Nephron (organoid): ENCODE measurements at regions not wholly inside any gene's neighbourhood (a gene's known extent, or its start where the extent isn't known, plus 50 kb on each side); places are given as distances from the start of the nearest gene placed in this dataset.

ENCODE experiments used
- H3K27ac Mint-ChIP-seq, 3 experiments: 2 replicates each; pipeline ENCODE4 v1.8.0; 2020; ENCODE audit warnings: mixed read lengths in 3 of 3, mild to moderate bottlenecking in 2 of 3, moderate library complexity in 1 of 3
- H3K27me3 Mint-ChIP-seq: 2 replicates; pipeline ENCODE4 v1.8.0; 2021; ENCODE audit warnings: low read depth, mild to moderate bottlenecking, moderate library complexity, mixed read lengths
- H3K36me3 Mint-ChIP-seq: 2 replicates; pipeline ENCODE4 v1.8.0; 2020; ENCODE audit warnings: low read depth, mixed read lengths
- H3K4me1 Mint-ChIP-seq: 2 replicates; pipeline ENCODE4 v1.8.0; 2020; ENCODE audit warnings: mixed read lengths
- H3K4me3 Mint-ChIP-seq, 3 experiments: 2 replicates each; pipeline ENCODE4 v1.8.0; 2020; ENCODE audit warnings: mild to moderate bottlenecking in 3 of 3, mixed read lengths in 3 of 3, moderate library complexity in 2 of 3
- H3K9me3 Mint-ChIP-seq: 2 replicates; pipeline ENCODE4 v1.8.0; 2020; ENCODE audit warnings: mixed read lengths
- CTCF ChIP-seq, 3 experiments: fragments of 200-600 bp; sonication (generic); IDR thresholded peaks; one replicate each; pipeline ENCODE4 v1.5.0; 2021; ENCODE audit warnings: antibody characterized with exemption in 3 of 3; ENCODE audit not compliant: unreplicated experiment in 3 of 3

- Mint-ChIP-seq H3K4me1 (no peaks in the 10 kb centered on the region), H3K4me3 (no peak overlapping the region), H3K36me3 (no peaks in the 10 kb centered on the region), H3K27me3 (peaks cover 4% of the 10 kb centered on the region), H3K9me3 (no peaks in the 10 kb centered on the region), H3K27ac (no peak overlapping the region)
- TF ChIP-seq CTCF (IDR thresholded peaks at IDR 0.05; ENCODE audit: unreplicated experiment in 3 of 3), result no peak
Measured at GRCh38 chr2:139742216-139743172, 962.3 kb upstream of the NXPH2 start.

- Mint-ChIP-seq H3K27ac (no peak overlapping the region), H3K9me3 (no peaks in the 10 kb centered on the region), H3K36me3 (no peaks in the 10 kb centered on the region), H3K4me3 (no peak overlapping the region), H3K27me3 (no peaks in the 10 kb centered on the region), H3K4me1 (no peaks in the 10 kb centered on the region)
- no peak for TF ChIP-seq CTCF (IDR thresholded peaks at IDR 0.05; ENCODE audit: unreplicated experiment in 3 of 3)
Measured at GRCh38 chr2:139737659-139738058, 957.5 kb upstream of the NXPH2 start.

- no peaks in the 10 kb centered on the region for H3K4me1 Mint-ChIP-seq
Measured at GRCh38 chr2:139730197-139730596, 950.0 kb upstream of the NXPH2 start.

GRCh38 chr2:139721411-139721995, 941.3 kb upstream of the NXPH2 start:
- TF ChIP-seq CTCF (IDR thresholded peaks at IDR 0.05; ENCODE audit: unreplicated experiment in 3 of 3), result no peak
- Mint-ChIP-seq H3K27me3 (no peaks in the 10 kb centered on the region), H3K9me3 (no peaks in the 10 kb centered on the region), H3K27ac (peak overlapping the region in 2 of 3 experiments; percentile 14 to 33), H3K4me1 (peaks cover 13% of the 10 kb centered on the region), H3K36me3 (no peaks in the 10 kb centered on the region), H3K4me3 (no peak overlapping the region)

More at GRCh38 chr2:139730197-139730596, 950.0 kb upstream of the NXPH2 start:
- no peak for TF ChIP-seq CTCF (IDR thresholded peaks at IDR 0.05; ENCODE audit: unreplicated experiment in 3 of 3)
- H3K9me3 Mint-ChIP-seq, result no peaks in the 10 kb centered on the region
- H3K36me3 Mint-ChIP-seq, result no peaks in the 10 kb centered on the region
- H3K27me3 Mint-ChIP-seq, result no peaks in the 10 kb centered on the region
- H3K4me3 Mint-ChIP-seq, result no peak overlapping the region
- no peak overlapping the region for H3K27ac Mint-ChIP-seq

- Mint-ChIP-seq H3K27me3 (no peaks in the 10 kb centered on the region), H3K9me3 (no peaks in the 10 kb centered on the region), H3K36me3 (no peaks in the 10 kb centered on the region), H3K27ac (no peak overlapping the region), H3K4me3 (no peak overlapping the region), H3K4me1 (peaks cover 13% of the 10 kb centered on the region)
- TF ChIP-seq CTCF (IDR thresholded peaks at IDR 0.05; ENCODE audit: unreplicated experiment in 3 of 3), result no peak
Measured at GRCh38 chr2:139720056-139720455, 939.9 kb upstream of the NXPH2 start.
